ENCODE measurements at regions not wholly inside any gene's neighbourhood (a gene's known extent, or its start where the extent isn't known, plus 50 kb on each side); places are given as distances from the start of the nearest gene placed in this dataset.

DNA sequence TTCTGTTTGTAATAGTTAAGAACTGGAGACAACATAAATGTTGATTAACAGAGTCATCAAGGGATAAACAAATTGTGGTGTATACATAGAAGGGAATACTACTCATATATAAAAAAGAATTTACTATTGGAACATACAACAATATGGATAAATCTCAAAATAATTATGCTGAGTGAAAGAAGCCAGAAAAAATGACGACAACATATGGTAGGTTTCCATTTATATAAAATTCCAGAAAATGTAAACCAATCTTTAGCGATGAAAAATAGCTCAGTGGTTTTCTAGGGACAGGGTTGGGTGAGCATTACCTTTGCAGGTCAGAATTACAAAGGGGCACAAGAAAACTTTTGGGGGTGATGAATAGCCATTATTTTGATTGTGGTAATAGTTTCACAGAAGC, 431.6 kb downstream of the PTPRU start:
- H3K9me1 ChIP-seq (ENCODE audit: control insufficient read depth, extremely low read depth, insufficient read depth, low read length): no peaks in the 10 kb centered on the region
- H3K36me3 ChIP-seq (ENCODE audit: control insufficient read depth in 2 of 2, extremely low read depth in 1 of 2, insufficient read depth in 2 of 2, low read length in 2 of 2): no peaks in the 10 kb centered on the region
- no peak overlapping the region for H3K4me3 ChIP-seq (ENCODE audit: control insufficient read depth in 2 of 3, extremely low read depth in 1 of 3, insufficient read depth in 2 of 3, low read depth in 1 of 3, low read length in 3 of 3)
- TF ChIP-seq, protein P1, sequence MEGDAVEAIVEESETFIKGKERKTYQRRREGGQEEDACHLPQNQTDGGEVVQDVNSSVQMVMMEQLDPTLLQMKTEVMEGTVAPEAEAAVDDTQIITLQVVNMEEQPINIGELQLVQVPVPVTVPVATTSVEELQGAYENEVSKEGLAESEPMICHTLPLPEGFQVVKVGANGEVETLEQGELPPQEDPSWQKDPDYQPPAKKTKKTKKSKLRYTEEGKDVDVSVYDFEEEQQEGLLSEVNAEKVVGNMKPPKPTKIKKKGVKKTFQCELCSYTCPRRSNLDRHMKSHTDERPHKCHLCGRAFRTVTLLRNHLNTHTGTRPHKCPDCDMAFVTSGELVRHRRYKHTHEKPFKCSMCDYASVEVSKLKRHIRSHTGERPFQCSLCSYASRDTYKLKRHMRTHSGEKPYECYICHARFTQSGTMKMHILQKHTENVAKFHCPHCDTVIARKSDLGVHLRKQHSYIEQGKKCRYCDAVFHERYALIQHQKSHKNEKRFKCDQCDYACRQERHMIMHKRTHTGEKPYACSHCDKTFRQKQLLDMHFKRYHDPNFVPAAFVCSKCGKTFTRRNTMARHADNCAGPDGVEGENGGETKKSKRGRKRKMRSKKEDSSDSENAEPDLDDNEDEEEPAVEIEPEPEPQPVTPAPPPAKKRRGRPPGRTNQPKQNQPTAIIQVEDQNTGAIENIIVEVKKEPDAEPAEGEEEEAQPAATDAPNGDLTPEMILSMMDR (optimal IDR thresholded peaks at IDR 0.05 in 1 of 3, IDR thresholded peaks at IDR 0.05 in 1 of 3, conservative IDR thresholded peaks at IDR 0.05 in 1 of 3; ENCODE audit: extremely low read depth in 1 of 3, insufficient read depth in 2 of 3, low read length in 3 of 3): no peak
- TF ChIP-seq EZH2 (IDR thresholded peaks at IDR 0.05; ENCODE audit: low read length): no peak
- dilution Hi-C loops (cut with MboI; ENCODE audit: extremely low pct_ligation_motif_present, low sequenced_read_pairs): no loop called here
- no peak overlapping the region for H3K27ac ChIP-seq (ENCODE audit: control insufficient read depth, insufficient read depth, low read length)
- DNase-seq (ENCODE audit: low read depth, low spot score): no peak
- H3K79me2 ChIP-seq (ENCODE audit: control insufficient read depth, insufficient read depth, low read length): no peaks in the 10 kb centered on the region
- no peak overlapping the region for H3K9ac ChIP-seq (ENCODE audit: control insufficient read depth, extremely low read depth, insufficient read depth, low read length)
- no peak overlapping the region for H3K4me2 ChIP-seq (ENCODE audit: control insufficient read depth, extremely low read depth, insufficient read depth, low read depth, low read length)
- FAIRE-seq: no peak
- no peaks in the 10 kb centered on the region for H3K4me1 ChIP-seq (ENCODE audit: control insufficient read depth, extremely low read depth, insufficient read depth, low read length)
- H3K9me3 ChIP-seq (ENCODE audit: control insufficient read depth, low read depth, low read length): no peaks in the 10 kb centered on the region
- no peaks in the 10 kb centered on the region for H4K20me1 ChIP-seq (ENCODE audit: control insufficient read depth, extremely low read depth, insufficient read depth, low read length)
- no peak overlapping the region for H2AFZ ChIP-seq (ENCODE audit: control insufficient read depth, low read length)
- peaks cover 8% of the 10 kb centered on the region for H3K27me3 ChIP-seq (ENCODE audit: control insufficient read depth, extremely low read depth, insufficient read depth, low read length)

DNA sequence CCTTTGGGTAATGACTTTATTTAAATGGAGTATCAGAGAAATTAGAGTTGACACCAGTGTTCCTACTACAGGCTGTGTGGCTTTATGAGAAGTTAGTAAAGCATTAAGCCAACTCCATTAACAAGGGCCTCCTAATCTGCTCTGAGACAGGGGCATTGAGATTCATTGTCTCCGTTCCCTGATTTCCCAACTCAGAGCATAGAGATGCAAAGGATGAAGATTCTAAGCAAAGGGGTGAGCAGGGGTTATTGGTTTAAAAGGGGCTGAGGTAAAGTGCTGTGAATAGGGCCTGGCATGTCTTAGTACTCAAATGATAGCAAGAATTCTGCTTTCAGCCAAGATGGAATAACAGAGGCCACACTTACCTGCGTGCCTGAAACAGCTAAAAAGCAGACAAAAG, 428.4 kb downstream of the PTPRU start:
- FAIRE-seq (no peak), DNase-seq (ENCODE audit: low read depth, low spot score) (no peak)
- peaks cover 8% of the 10 kb centered on the region for H3K27me3 ChIP-seq (ENCODE audit: control insufficient read depth, extremely low read depth, insufficient read depth, low read length)
- H3K9ac ChIP-seq (ENCODE audit: control insufficient read depth, extremely low read depth, insufficient read depth, low read length): no peak overlapping the region
- H2AFZ ChIP-seq (ENCODE audit: control insufficient read depth, low read length): no peak overlapping the region
- H4K20me1 ChIP-seq (ENCODE audit: control insufficient read depth, extremely low read depth, insufficient read depth, low read length): no peaks in the 10 kb centered on the region
- no peak overlapping the region for H3K4me2 ChIP-seq (ENCODE audit: control insufficient read depth, extremely low read depth, insufficient read depth, low read depth, low read length)
- no peaks in the 10 kb centered on the region for H3K36me3 ChIP-seq (ENCODE audit: control insufficient read depth in 2 of 2, extremely low read depth in 1 of 2, insufficient read depth in 2 of 2, low read length in 2 of 2)
- no peaks in the 10 kb centered on the region for H3K9me1 ChIP-seq (ENCODE audit: control insufficient read depth, extremely low read depth, insufficient read depth, low read length)
- H3K27ac ChIP-seq (ENCODE audit: control insufficient read depth, insufficient read depth, low read length): no peak overlapping the region
- no peaks in the 10 kb centered on the region for H3K9me3 ChIP-seq (ENCODE audit: control insufficient read depth, low read depth, low read length)
- dilution Hi-C loops (cut with MboI; ENCODE audit: extremely low pct_ligation_motif_present, low sequenced_read_pairs): no loop called here
- TF ChIP-seq, protein P1 (optimal IDR thresholded peaks at IDR 0.05 in 1 of 3, IDR thresholded peaks at IDR 0.05 in 1 of 3, conservative IDR thresholded peaks at IDR 0.05 in 1 of 3; ENCODE audit: extremely low read depth in 1 of 3, insufficient read depth in 2 of 3, low read length in 3 of 3): no peak
- TF ChIP-seq EZH2 (IDR thresholded peaks at IDR 0.05; ENCODE audit: low read length): no peak
- H3K4me3 ChIP-seq (ENCODE audit: control insufficient read depth in 2 of 3, extremely low read depth in 1 of 3, insufficient read depth in 2 of 3, low read depth in 1 of 3, low read length in 3 of 3): no peak overlapping the region
- no peaks in the 10 kb centered on the region for H3K79me2 ChIP-seq (ENCODE audit: control insufficient read depth, insufficient read depth, low read length)
- H3K4me1 ChIP-seq (ENCODE audit: control insufficient read depth, extremely low read depth, insufficient read depth, low read length): no peaks in the 10 kb centered on the region

All from keratinocyte (primary cell).